Calu3 (cell line): ENCODE measurements at regions not wholly inside any gene's neighbourhood (a gene's known extent, or its start where the extent isn't known, plus 50 kb on each side); places are given as distances from the start of the nearest gene placed in this dataset.

Experiments
- BruUV-seq: library from RNA; stranded (reverse); fragments of 400-500 nt; replicated peaks from 2 replicates; lab custom pipeline; 2021; lab: Mats Ljungman, UMichigan
- CTCF ChIA-PET: fragments of 300-600 bp; sonication (Branson Sonifier 250); formaldehyde crosslinking; loops from one replicate; lab custom pipeline; 2022; ENCODE audit warnings: antibody characterized with exemption; lab: Charles Lee
- DNase-seq: peaks from one replicate; pipeline ENCODE4 v3.0.0; 2022
- H3K27ac Mint-ChIP-seq: one replicate; pipeline ENCODE4 v1.8.0; 2022; ENCODE audit warnings: mixed read lengths; ENCODE audit not compliant: unreplicated experiment
- H3K27me3 Mint-ChIP-seq: one replicate; pipeline ENCODE4 v1.8.0; 2022; ENCODE audit warnings: mixed read lengths; ENCODE audit not compliant: unreplicated experiment
- H3K36me3 Mint-ChIP-seq: one replicate; pipeline ENCODE4 v1.8.0; 2022; ENCODE audit warnings: mild to moderate bottlenecking, moderate library complexity, mixed read lengths; ENCODE audit not compliant: insufficient read depth, unreplicated experiment
- H3K4me1 Mint-ChIP-seq: one replicate; pipeline ENCODE4 v1.8.0; 2022; ENCODE audit warnings: mild to moderate bottlenecking, low read depth, mixed read lengths; ENCODE audit not compliant: unreplicated experiment
- H3K4me3 Mint-ChIP-seq: one replicate; pipeline ENCODE4 v1.8.0; 2022; ENCODE audit warnings: mild to moderate bottlenecking, low read depth, moderate library complexity, mixed read lengths; ENCODE audit not compliant: unreplicated experiment
- H3K9me3 Mint-ChIP-seq: one replicate; pipeline ENCODE4 v1.8.0; 2022; ENCODE audit warnings: low read depth, mixed read lengths; ENCODE audit not compliant: unreplicated experiment
- CTCF ChIP-seq: fragments of 200-600 bp; IDR thresholded peaks from one replicate; pipeline ENCODE4 v1.8.0; 2022; ENCODE audit warnings: antibody characterized with exemption; ENCODE audit not compliant: unreplicated experiment
- intact Hi-C: fragments of 100-400 bp; cut with micrococcal nuclease; formaldehyde crosslinking; loops from one replicate; pipeline ENCODE4 v1.10.0; 2022; ENCODE audit not compliant: unreplicated experiment

- CTCF ChIA-PET, result no interaction called here
- intact Hi-C loops, result no loop called here
- Mint-ChIP-seq H3K4me3 (no peak overlapping the region), H3K27me3 (no peaks in the 10 kb centered on the region), H3K4me1 (no peaks in the 10 kb centered on the region), H3K9me3 (no peaks in the 10 kb centered on the region), H3K36me3 (no peaks in the 10 kb centered on the region), H3K27ac (no peak overlapping the region)
- BruUV-seq, result no TSS peak
- no peak for TF ChIP-seq CTCF
- no peak for DNase-seq
Measured at GRCh38 chr2:12440731-12441130, 276.0 kb upstream of the TRIB2 start.

DNA sequence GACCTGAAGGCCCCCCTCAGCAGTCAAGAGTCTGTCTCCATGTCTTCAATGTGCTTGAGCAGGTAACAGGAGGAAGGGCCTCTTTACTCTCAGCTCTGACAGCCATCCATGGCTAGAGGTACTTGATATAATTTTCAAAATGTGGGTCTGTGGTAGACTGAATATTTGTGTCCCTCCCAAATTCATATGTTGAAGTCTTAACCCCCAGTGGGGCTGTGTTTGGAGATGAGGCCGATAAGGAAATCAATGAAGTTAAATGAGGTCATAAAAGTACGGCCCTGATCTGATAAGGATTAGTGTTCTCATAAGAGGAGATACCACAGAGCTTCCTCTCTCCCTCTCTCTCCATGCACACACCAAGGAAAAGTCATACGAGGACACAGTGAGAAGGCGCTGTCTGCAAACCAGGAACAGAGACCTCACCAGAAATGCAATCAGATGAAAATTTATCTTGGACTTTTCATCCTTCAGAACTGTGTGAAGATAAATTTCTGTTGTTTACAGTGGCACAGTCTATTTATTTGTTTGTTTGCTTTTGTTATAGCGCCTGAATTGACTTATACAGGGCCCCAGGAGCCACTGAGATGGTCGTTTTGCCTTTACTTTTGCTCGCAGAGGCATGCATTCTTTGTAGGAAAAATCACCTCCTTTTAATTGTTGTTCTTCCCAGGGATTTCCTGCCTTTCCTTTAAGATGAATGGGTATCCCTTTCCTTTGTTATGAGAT lies 274.8 kb upstream of the TRIB2 start:
- CTCF ChIA-PET, result no interaction called here
- no peak overlapping the region for H3K27ac Mint-ChIP-seq
- H3K4me1 Mint-ChIP-seq, result no peaks in the 10 kb centered on the region
- intact Hi-C loops, result no loop called here
- DNase-seq, result no peak
- TF ChIP-seq CTCF, result no peak
- H3K36me3 Mint-ChIP-seq, result no peaks in the 10 kb centered on the region
- no TSS peak for BruUV-seq
- no peak overlapping the region for H3K4me3 Mint-ChIP-seq
- H3K27me3 Mint-ChIP-seq, result no peaks in the 10 kb centered on the region
- H3K9me3 Mint-ChIP-seq, result no peaks in the 10 kb centered on the region

DNA sequence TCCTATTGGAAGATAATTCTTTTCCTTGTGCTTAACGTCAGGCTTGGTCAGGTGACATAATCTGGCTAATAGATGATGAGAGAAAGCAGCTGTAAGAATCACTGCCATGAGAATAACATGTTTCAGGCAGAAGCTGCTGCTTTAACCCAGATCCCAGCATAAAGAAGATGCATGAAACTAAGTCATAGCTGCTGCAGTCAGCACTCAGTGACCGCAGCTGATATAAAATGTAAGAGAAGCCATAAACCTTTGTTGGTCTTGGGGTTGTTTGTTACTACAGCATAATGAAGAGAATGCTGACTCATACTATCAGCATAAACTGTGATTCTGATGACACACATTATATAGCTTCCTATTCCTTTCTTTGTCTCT lies 274.3 kb upstream of the TRIB2 start:
- no peak overlapping the region for H3K4me3 Mint-ChIP-seq
- H3K27me3 Mint-ChIP-seq, result no peaks in the 10 kb centered on the region
- H3K9me3 Mint-ChIP-seq, result no peaks in the 10 kb centered on the region
- H3K4me1 Mint-ChIP-seq, result no peaks in the 10 kb centered on the region
- no peak for TF ChIP-seq CTCF
- no peak for DNase-seq
- no TSS peak for BruUV-seq
- CTCF ChIA-PET, result no interaction called here
- H3K27ac Mint-ChIP-seq, result no peak overlapping the region
- no peaks in the 10 kb centered on the region for H3K36me3 Mint-ChIP-seq
- intact Hi-C loops, result no loop called here

GRCh38 chr2:12448846-12449505 lies 267.8 kb upstream of the TRIB2 start:
- BruUV-seq, result no TSS peak
- intact Hi-C loops, result no loop called here
- CTCF ChIA-PET, result no interaction called here
- Mint-ChIP-seq H3K27ac (no peak overlapping the region), H3K4me3 (no peak overlapping the region), H3K27me3 (no peaks in the 10 kb centered on the region), H3K4me1 (no peaks in the 10 kb centered on the region), H3K9me3 (peaks cover 3% of the 10 kb centered on the region), H3K36me3 (no peaks in the 10 kb centered on the region)
- TF ChIP-seq CTCF, result no peak
- DNase-seq, result no peak
